IMR-90 (cell line): ENCODE measurements at regions not wholly inside any gene's neighbourhood (a gene's known extent, or its start where the extent isn't known, plus 50 kb on each side); places are given as distances from the start of the nearest gene placed in this dataset.
"Not testable (repeated sequence)": the region's sequence is repeated elsewhere in the genome, so short reads cannot be mapped to it uniquely, and the experiment has no call there.

ENCODE experiments used
- CEBPB ChIP-seq: IDR thresholded peaks from 2 replicates; pipeline ENCODE4 v1.6.1; 2012; ENCODE audit warnings: low read depth, low read length, improper control_type of control experiment
- FOS ChIP-seq: fragments of 150-350 bp; IDR thresholded peaks from 2 replicates; pipeline ENCODE4 v1.6.1; 2016; ENCODE audit warnings: low read depth, low read length
- MAFK ChIP-seq: IDR thresholded peaks from 2 replicates; pipeline ENCODE4 v1.6.1; 2012; ENCODE audit warnings: low read depth, low read length, improper control_type of control experiment
- MAZ ChIP-seq: IDR thresholded peaks from 2 replicates; pipeline ENCODE4 v1.6.1; 2012; ENCODE audit warnings: low read depth, mild to moderate bottlenecking, low read length, improper control_type of control experiment, moderate library complexity, borderline replicate concordance
- MXI1 ChIP-seq: IDR thresholded peaks from 2 replicates; pipeline ENCODE4 v1.6.1; 2012; ENCODE audit warnings: low read depth, mild to moderate bottlenecking, low read length, moderate library complexity, borderline replicate concordance
- NFE2L2 ChIP-seq: fragments of 150-350 bp; IDR thresholded peaks from 2 replicates; pipeline ENCODE4 v1.6.1; 2016; ENCODE audit warnings: low read depth, mild to moderate bottlenecking, low read length
- POLR2A ChIP-seq: IDR thresholded peaks from 2 replicates; pipeline ENCODE4 v1.6.1; 2012; ENCODE audit warnings: mild to moderate bottlenecking, low read depth, low read length
- RAD21 ChIP-seq: IDR thresholded peaks from 2 replicates; pipeline ENCODE4 v1.6.1; 2012; ENCODE audit warnings: low read length, improper control_type of control experiment
- RCOR1 ChIP-seq: IDR thresholded peaks from 2 replicates; pipeline ENCODE4 v1.6.1; 2012; ENCODE audit warnings: mild to moderate bottlenecking, low read length, improper control_type of control experiment; ENCODE audit not compliant: insufficient replicate concordance
- SMC3 ChIP-seq: fragments of 150-350 bp; IDR thresholded peaks from 2 replicates; pipeline ENCODE4 v1.6.1; 2016; ENCODE audit warnings: low read depth, mild to moderate bottlenecking, antibody characterized with exemption, low read length, moderate library complexity
- TF ChIP-seq, protein P1 (sequence below): conservative IDR thresholded peaks from 2 replicates; pipeline ENCODE4 v1.5.1; 2012; ENCODE audit warnings: mild to moderate bottlenecking, low read depth, low read length, improper control_type of control experiment
- TF ChIP-seq, protein P2 (sequence below): fragments of 150-350 bp; IDR thresholded peaks from 2 replicates; pipeline ENCODE4 v1.6.1; 2016; ENCODE audit warnings: low read depth, mild to moderate bottlenecking, low read length, moderate library complexity, borderline replicate concordance
- TF ChIP-seq, protein P3 (sequence below): fragments of 150-350 bp; IDR thresholded peaks from 2 replicates; pipeline ENCODE4 v1.6.1; 2017; ENCODE audit warnings: mild to moderate bottlenecking, antibody characterized with exemption, low read length, low read depth

DNA sequence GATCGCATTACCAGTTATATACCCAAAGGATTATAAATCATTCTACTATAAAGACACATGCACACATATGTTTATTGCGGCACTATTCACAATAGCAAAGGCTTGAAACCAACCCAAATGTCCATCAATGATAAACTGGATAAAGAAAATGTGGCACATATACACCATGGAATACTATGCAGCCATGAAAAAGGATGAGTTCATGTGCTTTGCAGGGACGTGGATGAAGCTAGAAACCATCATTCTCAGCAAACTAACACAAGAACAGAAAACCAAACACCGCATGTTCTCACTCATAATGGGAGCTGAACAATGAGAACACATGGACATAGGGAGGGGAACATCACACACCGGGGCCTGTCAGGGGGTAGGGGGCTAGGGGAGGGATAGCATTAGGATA is 495.8 kb downstream of the AACS start:
- TF ChIP-seq, protein P1, sequence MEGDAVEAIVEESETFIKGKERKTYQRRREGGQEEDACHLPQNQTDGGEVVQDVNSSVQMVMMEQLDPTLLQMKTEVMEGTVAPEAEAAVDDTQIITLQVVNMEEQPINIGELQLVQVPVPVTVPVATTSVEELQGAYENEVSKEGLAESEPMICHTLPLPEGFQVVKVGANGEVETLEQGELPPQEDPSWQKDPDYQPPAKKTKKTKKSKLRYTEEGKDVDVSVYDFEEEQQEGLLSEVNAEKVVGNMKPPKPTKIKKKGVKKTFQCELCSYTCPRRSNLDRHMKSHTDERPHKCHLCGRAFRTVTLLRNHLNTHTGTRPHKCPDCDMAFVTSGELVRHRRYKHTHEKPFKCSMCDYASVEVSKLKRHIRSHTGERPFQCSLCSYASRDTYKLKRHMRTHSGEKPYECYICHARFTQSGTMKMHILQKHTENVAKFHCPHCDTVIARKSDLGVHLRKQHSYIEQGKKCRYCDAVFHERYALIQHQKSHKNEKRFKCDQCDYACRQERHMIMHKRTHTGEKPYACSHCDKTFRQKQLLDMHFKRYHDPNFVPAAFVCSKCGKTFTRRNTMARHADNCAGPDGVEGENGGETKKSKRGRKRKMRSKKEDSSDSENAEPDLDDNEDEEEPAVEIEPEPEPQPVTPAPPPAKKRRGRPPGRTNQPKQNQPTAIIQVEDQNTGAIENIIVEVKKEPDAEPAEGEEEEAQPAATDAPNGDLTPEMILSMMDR = not testable (repeated sequence)
- not testable (repeated sequence) for TF ChIP-seq POLR2A, SMC3, MAFK, RAD21, CEBPB, MAZ, RCOR1, MXI1, FOS, NFE2L2
- TF ChIP-seq, protein P2, sequence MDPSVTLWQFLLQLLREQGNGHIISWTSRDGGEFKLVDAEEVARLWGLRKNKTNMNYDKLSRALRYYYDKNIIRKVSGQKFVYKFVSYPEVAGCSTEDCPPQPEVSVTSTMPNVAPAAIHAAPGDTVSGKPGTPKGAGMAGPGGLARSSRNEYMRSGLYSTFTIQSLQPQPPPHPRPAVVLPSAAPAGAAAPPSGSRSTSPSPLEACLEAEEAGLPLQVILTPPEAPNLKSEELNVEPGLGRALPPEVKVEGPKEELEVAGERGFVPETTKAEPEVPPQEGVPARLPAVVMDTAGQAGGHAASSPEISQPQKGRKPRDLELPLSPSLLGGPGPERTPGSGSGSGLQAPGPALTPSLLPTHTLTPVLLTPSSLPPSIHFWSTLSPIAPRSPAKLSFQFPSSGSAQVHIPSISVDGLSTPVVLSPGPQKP = not testable (repeated sequence)
- TF ChIP-seq, protein P3, sequence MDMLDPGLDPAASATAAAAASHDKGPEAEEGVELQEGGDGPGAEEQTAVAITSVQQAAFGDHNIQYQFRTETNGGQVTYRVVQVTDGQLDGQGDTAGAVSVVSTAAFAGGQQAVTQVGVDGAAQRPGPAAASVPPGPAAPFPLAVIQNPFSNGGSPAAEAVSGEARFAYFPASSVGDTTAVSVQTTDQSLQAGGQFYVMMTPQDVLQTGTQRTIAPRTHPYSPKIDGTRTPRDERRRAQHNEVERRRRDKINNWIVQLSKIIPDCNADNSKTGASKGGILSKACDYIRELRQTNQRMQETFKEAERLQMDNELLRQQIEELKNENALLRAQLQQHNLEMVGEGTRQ = not testable (repeated sequence)
